H1 (cell line): ENCODE measurements at regions not wholly inside any gene's neighbourhood (a gene's known extent, or its start where the extent isn't known, plus 50 kb on each side); places are given as distances from the start of the nearest gene placed in this dataset.

Experiments used
- CTCF ChIA-PET: fragments of 300-600 bp; sonication (Branson Sonifier 250); formaldehyde crosslinking; loops from one replicate; lab custom pipeline; 2021; ENCODE audit not compliant: partially characterized antibody; lab: Charles Lee
- POLR2A ChIA-PET: fragments of 300-600 bp; sonication (Branson Sonifier 250); formaldehyde crosslinking; loops from one replicate; lab custom pipeline; 2021; ENCODE audit warnings: inconsistent platforms; ENCODE audit not compliant: partially characterized antibody; lab: Charles Lee
- DNase-seq, 2 experiments: peaks; one replicate each; pipeline versions ENCODE4 v3.0.0 to v3.0.0-alpha.2; 2010 to 2022; ENCODE audit warnings: low spot score in 2 of 2, low read depth in 1 of 2, mixed read lengths in 1 of 2
- FAIRE-seq: peaks from 2 replicates; lab custom pipeline; 2011; peaks lifted over from hg19 to GRCh38; lab: Jason Lieb, UNC
- H2AFZ ChIP-seq: 2 replicates; pipeline ENCODE4 v1.8.1; 2012; ENCODE audit warnings: low read length, inconsistent platforms
- H2AK5ac ChIP-seq: 2 replicates; pipeline ENCODE4 v1.6.1; 2013; ENCODE audit warnings: low read depth, low read length
- H2BK120ac ChIP-seq: replicated peaks from 2 replicates; pipeline ENCODE3; 2013; ENCODE audit warnings: low read depth, low read length, inconsistent platforms
- H2BK12ac ChIP-seq: 2 replicates; pipeline ENCODE4 v1.6.1; 2013; ENCODE audit warnings: low read depth, low read length
- H2BK15ac ChIP-seq: 2 replicates; pipeline ENCODE4 v1.6.1; 2013; ENCODE audit warnings: low read length
- H2BK20ac ChIP-seq: 2 replicates; pipeline ENCODE4 v1.6.1; 2013; ENCODE audit warnings: low read length
- H2BK5ac ChIP-seq: 2 replicates; pipeline ENCODE4 v1.6.1; 2013; ENCODE audit warnings: low read depth, low read length
- H3K14ac ChIP-seq: 2 replicates; pipeline ENCODE4 v1.6.1; 2013; ENCODE audit warnings: inconsistent platforms; ENCODE audit not compliant: insufficient read length
- H3K18ac ChIP-seq: 2 replicates; pipeline ENCODE4 v1.6.1; 2013; ENCODE audit warnings: low read length; ENCODE audit errors: extremely low read depth
- H3K23ac ChIP-seq: 2 replicates; pipeline ENCODE4 v1.6.1; 2013; ENCODE audit warnings: inconsistent platforms; ENCODE audit not compliant: insufficient read length
- H3K23me2 ChIP-seq: 2 replicates; pipeline ENCODE4 v1.6.1; 2013; ENCODE audit warnings: low read depth, low read length
- H3K27ac ChIP-seq: 2 replicates; pipeline ENCODE4 v1.6.1; 2011; ENCODE audit warnings: low read depth, low read length, inconsistent platforms
- H3K27me3 ChIP-seq, 4 experiments: replicated peaks in 1 of 4; 1 replicate in 1 of 4; 2 replicates in 3 of 4; pipeline versions ENCODE4 v1.6.1 to v1.8.1; 2011 to 2013; ENCODE audit warnings: low read length in 3 of 4, mild to moderate bottlenecking in 3 of 4, inconsistent platforms in 2 of 4, mixed read lengths in 2 of 4, moderate library complexity in 1 of 4; ENCODE audit not compliant: control insufficient read depth in 3 of 4, insufficient read depth in 3 of 4; ENCODE audit errors: extremely low read depth in 1 of 4
- H3K36me3 ChIP-seq, 4 experiments: 2 replicates each; pipeline versions ENCODE4 v1.6.1 to v1.8.1; 2011 to 2013; ENCODE audit warnings: mild to moderate bottlenecking in 4 of 4, low read length in 3 of 4, moderate library complexity in 2 of 4, control low read depth in 1 of 4, inconsistent platforms in 1 of 4; ENCODE audit not compliant: insufficient read depth in 4 of 4, control insufficient read depth in 2 of 4
- H3K4ac ChIP-seq: replicated peaks from 2 replicates; pipeline ENCODE3; 2013; ENCODE audit warnings: low read length, low read depth, mixed read lengths, inconsistent platforms; ENCODE audit not compliant: insufficient read length
- H3K4me1 ChIP-seq, 4 experiments: replicated peaks in 1 of 4; 1 replicate in 1 of 4; 2 replicates in 3 of 4; pipeline versions ENCODE4 v1.6.1 to v1.8.1; 2011 to 2013; ENCODE audit warnings: low read length in 3 of 4, inconsistent platforms in 2 of 4, mixed read lengths in 1 of 4; ENCODE audit not compliant: insufficient read depth in 4 of 4, control insufficient read depth in 3 of 4
- H3K4me2 ChIP-seq, 2 experiments: 2 replicates each; pipeline versions ENCODE4 v1.6.1 to v1.8.1; 2011 to 2013; ENCODE audit warnings: low read depth in 2 of 2, low read length in 2 of 2, control low read depth in 1 of 2, inconsistent platforms in 1 of 2, mild to moderate bottlenecking in 1 of 2; ENCODE audit not compliant: insufficient read depth in 1 of 2
- H3K4me3 ChIP-seq, 4 experiments: fragments of 200-600, 300-600 bp in 1 of 4; sonication (generic), shearing (Covaris generic), sonication (Bioruptor Twin) in 1 of 4; 2 replicates each; pipeline versions ENCODE4 v1.5.1 to v1.8.1; 2011 to 2016; ENCODE audit warnings: low read length in 4 of 4, low read depth in 3 of 4, control low read depth in 2 of 4, inconsistent platforms in 2 of 4, mild to moderate bottlenecking in 2 of 4, mixed read lengths in 1 of 4, moderate library complexity in 1 of 4; ENCODE audit not compliant: insufficient read depth in 2 of 4; ENCODE audit errors: extremely low read depth in 1 of 4
- H3K56ac ChIP-seq: replicated peaks from 2 replicates; pipeline ENCODE3; 2013; ENCODE audit warnings: low read depth, mild to moderate bottlenecking, mixed read lengths, low read length, inconsistent platforms; ENCODE audit not compliant: insufficient read length
- H3K79me1 ChIP-seq: 2 replicates; pipeline ENCODE4 v1.6.1; 2013; ENCODE audit warnings: low read depth, low read length, control low read depth
- H3K79me2 ChIP-seq, 2 experiments: 2 replicates each; pipeline versions ENCODE4 v1.6.1 to v1.8.1; 2012 to 2013; ENCODE audit warnings: low read length in 2 of 2, mild to moderate bottlenecking in 2 of 2, inconsistent platforms in 1 of 2; ENCODE audit not compliant: insufficient read depth in 2 of 2, control insufficient read depth in 1 of 2
- H3K9ac ChIP-seq, 4 experiments: replicated peaks in 1 of 4; 1 replicate in 1 of 4; 2 replicates in 3 of 4; pipeline versions ENCODE4 v1.6.1 to v1.8.1; 2011 to 2013; ENCODE audit warnings: low read depth in 3 of 4, low read length in 3 of 4, control low read depth in 2 of 4, mild to moderate bottlenecking in 2 of 4, moderate library complexity in 2 of 4, inconsistent platforms in 1 of 4; ENCODE audit errors: extremely low read depth in 1 of 4
- H3K9me3 ChIP-seq, 2 experiments: 2 replicates each; pipeline versions ENCODE4 v1.6.1 to v1.8.1; 2012 to 2013; ENCODE audit warnings: mild to moderate bottlenecking in 2 of 2, moderate library complexity in 2 of 2, control low read depth in 1 of 2, inconsistent platforms in 1 of 2, low read depth in 1 of 2, low read length in 1 of 2, mixed read lengths in 1 of 2; ENCODE audit not compliant: insufficient read depth in 2 of 2
- H4K20me1 ChIP-seq, 2 experiments: replicated peaks in 1 of 2; 2 replicates each; pipeline versions ENCODE3 to v1.8.1; 2011 to 2013; ENCODE audit warnings: inconsistent platforms in 2 of 2, low read length in 2 of 2, mild to moderate bottlenecking in 1 of 2; ENCODE audit not compliant: insufficient read depth in 2 of 2, control insufficient read depth in 1 of 2
- H4K5ac ChIP-seq: 2 replicates; pipeline ENCODE4 v1.6.1; 2013; ENCODE audit warnings: low read length, low read depth, mixed read lengths, inconsistent platforms; ENCODE audit not compliant: insufficient read length
- H4K8ac ChIP-seq: 2 replicates; pipeline ENCODE4 v1.8.0; 2013; ENCODE audit warnings: mild to moderate bottlenecking, moderate library complexity, low read length, inconsistent platforms; ENCODE audit not compliant: insufficient read depth; ENCODE audit errors: extremely low read depth
- H4K91ac ChIP-seq: replicated peaks from 2 replicates; pipeline ENCODE3; 2013; ENCODE audit warnings: low read length, mixed read lengths, inconsistent platforms; ENCODE audit not compliant: insufficient read length
- ASH2L ChIP-seq: fragments of 200-600, 300-600 bp; sonication (generic); IDR thresholded peaks from one replicate; pipeline ENCODE4 v1.7.1; 2017; ENCODE audit warnings: low read length
- E2F6 ChIP-seq: IDR thresholded peaks from 2 replicates; pipeline ENCODE4 v1.6.1; 2012; ENCODE audit warnings: inconsistent platforms
- EGR1 ChIP-seq: IDR thresholded peaks from 2 replicates; pipeline ENCODE4 v1.6.1; 2011; ENCODE audit warnings: low read depth, low read length, borderline replicate concordance
- JUN ChIP-seq: IDR thresholded peaks from 2 replicates; pipeline ENCODE4 v1.6.1; 2011; ENCODE audit warnings: low read depth, mild to moderate bottlenecking, improper control_type of control experiment, low read length
- JUND ChIP-seq: IDR thresholded peaks from 2 replicates; pipeline ENCODE4 v1.6.1; 2011; ENCODE audit warnings: mild to moderate bottlenecking, improper control_type of control experiment, low read length
- MAX ChIP-seq: IDR thresholded peaks from 2 replicates; pipeline ENCODE4 v1.6.1; 2012; ENCODE audit warnings: inconsistent platforms
- NANOG ChIP-seq: IDR thresholded peaks from 2 replicates; pipeline ENCODE4 v1.6.1; 2011; ENCODE audit warnings: low read length, low read depth, mild to moderate bottlenecking, inconsistent platforms; ENCODE audit not compliant: insufficient read depth, poor library complexity, severe bottlenecking
- NRF1 ChIP-seq: IDR thresholded peaks from 2 replicates; pipeline ENCODE4 v1.6.1; 2011; ENCODE audit warnings: mild to moderate bottlenecking, low read depth, low read length, improper control_type of control experiment
- PHF8 ChIP-seq: fragments of 200-600 bp; sonication (generic); conservative IDR thresholded peaks from 2 replicates; pipeline ENCODE4 v1.7.1; 2012; ENCODE audit warnings: low read depth, mild to moderate bottlenecking, inconsistent platforms, low read length, moderate library complexity
- POLR2AphosphoS5 ChIP-seq: IDR thresholded peaks from 2 replicates; pipeline ENCODE4 v1.6.1; 2011; ENCODE audit warnings: low read depth, low read length
- POU5F1 ChIP-seq: IDR thresholded peaks from 2 replicates; pipeline ENCODE4 v1.6.1; 2011; ENCODE audit warnings: low read depth, mild to moderate bottlenecking, low read length, moderate library complexity
- TAF1 ChIP-seq: IDR thresholded peaks from 2 replicates; pipeline ENCODE4 v1.6.1; 2011; ENCODE audit warnings: mild to moderate bottlenecking, low read depth, low read length
- TAF7 ChIP-seq: optimal IDR thresholded peaks from 2 replicates; pipeline ENCODE3; 2011; ENCODE audit warnings: low read depth, mild to moderate bottlenecking, inconsistent platforms, low read length, moderate library complexity, borderline replicate concordance
- WGBS, 2 experiments: shearing (Covaris generic) in 1 of 2; methylation state at CpG; one replicate each; pipeline versions ENCODE4 v1.1.6 to v1.1.7; 2013 to 2015; ENCODE audit warnings: low lambda C conversion rate in 2 of 2, mixed read lengths in 2 of 2, inconsistent platforms in 1 of 2, low coverage in 1 of 2, missing lambda C conversion rate in 1 of 2; ENCODE audit not compliant: insufficient replicate concordance in 2 of 2, insufficient coverage in 1 of 2, insufficient read length in 1 of 2; ENCODE audit errors: extremely low coverage in 1 of 2, missing lambda C conversion rate in 1 of 2; 5-methylcytosine and 5-hydroxymethylcytosine counted together

GRCh38 chr1:224052772-224053171 is 61.1 kb upstream of the FBXO28 start:
- Histone ChIP-seq H3K14ac (no peak overlapping the region), H3K79me1 (no peaks in the 10 kb centered on the region), H4K8ac (no peak overlapping the region), H2BK5ac (no peak overlapping the region), H2BK20ac (no peak overlapping the region), H3K9me3 (no peaks in the 10 kb centered on the region), H2AK5ac (no peak overlapping the region), H3K36me3 (no peaks in the 10 kb centered on the region; a peak in 1 of 8 replicates), H3K9ac (no peak overlapping the region), H2BK12ac (no peak overlapping the region), H2AFZ (no peak overlapping the region), H3K18ac (no peak overlapping the region), H3K4ac (no peak overlapping the region), H4K20me1 (no peaks in the 10 kb centered on the region), H2BK15ac (no peak overlapping the region), H3K56ac (no peak overlapping the region), H3K27ac (no peak overlapping the region), H4K5ac (no peak overlapping the region), H4K91ac (no peak overlapping the region), H3K23me2 (no peaks in the 10 kb centered on the region), H3K4me2 (no peak overlapping the region), H3K79me2 (no peaks in the 10 kb centered on the region), H3K4me1 (no peaks in the 10 kb centered on the region), H3K23ac (no peak overlapping the region), H3K27me3 (no peaks in the 10 kb centered on the region), H3K4me3 (no peak overlapping the region), H2BK120ac (no peak overlapping the region)
- TF ChIP-seq PHF8 (no peak), NRF1 (no peak), TAF1 (no peak), JUN (no peak), NANOG (no peak), ASH2L (no peak), POU5F1 (no peak), POLR2AphosphoS5 (no peak), TAF7 (no peak), E2F6 (no peak), JUND (no peak), EGR1 (no peak), MAX (no peak)
- 74% methylated on average over 3 of the region's 3 CpGs; no CpG with 5 or more reads in 1 of the 2 experiments for WGBS, 2 experiments
- POLR2A ChIA-PET = no interaction called here
- FAIRE-seq (no peak), DNase-seq (no peak)
- CTCF ChIA-PET = interaction anchor here (0.7 to 4.5 kb wide), 6 partner anchors 8 to 281 kb away, joined by 3 to 24 read pairs (median 12); no protein-coding TSS in a partner anchor
